ENCODE measurements at regions not wholly inside any gene's neighbourhood (a gene's known extent, or its start where the extent isn't known, plus 50 kb on each side); places are given as distances from the start of the nearest gene placed in this dataset.
"Not testable (repeated sequence)": the region's sequence is repeated elsewhere in the genome, so short reads cannot be mapped to it uniquely, and the experiment has no call there.

- no peak overlapping the region for H3K27ac ChIP-seq
- no peak for DNase-seq (ENCODE audit: low read depth, low spot score)
These were observed 1416.0 kb downstream of the EFNA5 start for GRCh38 chr5:106254784-106255183.

DNA sequence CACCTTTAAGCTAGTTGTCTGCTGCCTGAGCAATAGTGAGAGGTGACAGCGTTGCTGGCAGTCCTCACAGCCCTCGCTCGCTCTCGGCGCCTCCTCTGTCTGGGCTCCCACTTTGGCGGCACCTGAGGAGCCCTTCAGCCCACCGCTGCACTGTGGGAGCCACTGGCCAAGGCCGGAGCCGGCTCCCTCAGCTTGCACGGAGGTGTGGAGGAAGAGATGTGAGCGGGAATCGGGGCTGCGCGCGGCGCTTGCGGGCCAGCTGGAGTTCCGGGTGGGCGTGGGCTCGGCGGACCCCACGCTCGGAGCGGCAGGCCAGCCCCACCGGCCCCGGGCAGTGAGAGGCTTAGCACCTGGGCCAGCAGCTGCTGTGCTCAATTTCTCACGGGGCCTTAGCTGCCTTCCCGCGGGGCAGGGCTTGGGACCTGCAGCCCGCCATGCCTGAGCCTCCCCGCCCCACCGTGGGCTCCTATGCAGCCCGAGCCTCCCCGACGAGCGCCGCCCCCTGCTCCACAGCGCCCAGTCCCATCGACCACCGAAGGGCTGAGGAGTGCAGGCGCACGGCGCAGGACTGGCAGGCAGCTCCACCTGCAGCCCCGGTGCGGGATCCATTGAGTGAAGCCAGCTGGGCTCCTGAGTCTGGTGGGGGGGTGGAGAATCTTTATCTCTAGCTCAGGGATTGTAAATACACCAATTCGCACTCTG, 1424.5 kb downstream of the EFNA5 start:
- not testable (repeated sequence) for DNase-seq (ENCODE audit: low read depth, low spot score); H3K27ac ChIP-seq

DNA sequence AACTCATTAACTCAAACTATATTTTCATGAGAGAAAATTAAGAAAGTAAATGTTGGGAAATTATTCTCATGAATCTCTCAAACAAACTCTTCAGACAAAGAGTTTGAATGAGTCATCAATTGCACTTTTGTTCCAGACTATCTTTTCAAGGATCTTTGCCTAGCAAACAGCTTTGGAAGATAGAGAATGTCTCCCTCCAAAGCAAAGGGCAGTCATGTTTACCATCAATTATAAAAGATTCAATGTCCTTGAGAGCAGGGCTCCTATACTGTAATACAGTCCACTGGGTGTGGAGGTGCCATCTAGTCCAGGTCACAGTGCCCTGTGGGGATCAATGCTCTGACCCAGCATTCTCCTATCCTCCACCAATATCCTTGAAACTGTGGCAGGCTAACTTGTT, 1429.3 kb downstream of the EFNA5 start:
- DNase-seq (ENCODE audit: low read depth, low spot score): no peak
- H3K27ac ChIP-seq: no peak overlapping the region

DNA sequence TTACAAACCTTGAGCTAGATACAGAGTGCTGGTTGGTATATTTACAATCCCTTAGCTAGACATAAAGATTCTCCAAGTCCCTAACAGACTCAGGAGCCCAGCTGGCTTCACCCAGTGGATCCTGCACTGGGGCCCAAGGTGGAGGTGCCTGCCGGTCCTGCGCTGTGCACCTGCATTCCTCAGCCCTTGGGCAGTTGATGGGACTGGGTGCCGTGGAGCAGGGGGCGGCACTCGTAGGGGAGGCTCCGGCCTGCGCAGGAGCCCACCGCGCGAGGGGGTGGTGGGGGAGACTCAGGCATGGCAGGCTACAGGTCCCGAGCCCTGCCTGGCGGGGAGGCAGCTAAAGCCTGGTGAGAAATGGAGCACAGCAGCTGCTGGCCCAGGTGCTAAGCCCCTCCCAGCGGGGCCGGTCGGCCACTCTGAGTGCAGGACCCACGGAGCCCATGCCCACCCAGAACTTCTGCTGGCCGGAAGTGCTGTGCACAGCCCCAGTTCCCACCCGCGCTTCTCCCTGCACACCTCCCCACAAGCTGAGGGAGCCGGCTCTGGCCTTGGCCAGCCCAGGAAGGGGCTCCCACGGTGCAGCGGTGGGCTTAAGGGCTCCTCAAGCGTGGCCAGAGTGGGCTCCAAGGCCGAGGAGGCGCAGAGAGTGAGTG, 1464.7 kb downstream of the EFNA5 start:
- H3K27ac ChIP-seq: no peak overlapping the region
- no peak for DNase-seq (ENCODE audit: low read depth, low spot score)

DNA sequence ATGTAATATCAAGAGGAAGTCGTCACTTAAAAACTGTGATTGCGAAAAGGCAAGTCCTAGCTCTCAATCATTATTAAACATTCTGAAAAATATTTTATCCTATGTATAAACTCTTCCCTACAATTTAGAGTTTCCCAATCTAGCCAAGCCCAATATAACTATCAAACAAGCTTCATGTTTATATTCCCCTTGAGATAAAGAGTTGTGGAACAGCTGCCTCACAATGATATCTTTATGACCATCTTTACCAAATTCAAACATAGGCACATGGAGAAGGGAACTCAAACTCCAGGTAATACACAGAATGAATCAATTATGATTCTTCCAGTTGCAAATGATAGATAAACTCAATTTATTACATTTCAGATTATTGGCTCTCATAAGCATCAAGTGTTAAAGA, 1468.7 kb downstream of the EFNA5 start:
- H3K27ac ChIP-seq: no peak overlapping the region
- DNase-seq (ENCODE audit: low read depth, low spot score): no peak

- no peak overlapping the region for H3K27ac ChIP-seq
- no peak for DNase-seq (ENCODE audit: low read depth, low spot score)
These were observed 1469.8 kb downstream of the EFNA5 start for GRCh38 chr5:106200971-106201370.

DNA sequence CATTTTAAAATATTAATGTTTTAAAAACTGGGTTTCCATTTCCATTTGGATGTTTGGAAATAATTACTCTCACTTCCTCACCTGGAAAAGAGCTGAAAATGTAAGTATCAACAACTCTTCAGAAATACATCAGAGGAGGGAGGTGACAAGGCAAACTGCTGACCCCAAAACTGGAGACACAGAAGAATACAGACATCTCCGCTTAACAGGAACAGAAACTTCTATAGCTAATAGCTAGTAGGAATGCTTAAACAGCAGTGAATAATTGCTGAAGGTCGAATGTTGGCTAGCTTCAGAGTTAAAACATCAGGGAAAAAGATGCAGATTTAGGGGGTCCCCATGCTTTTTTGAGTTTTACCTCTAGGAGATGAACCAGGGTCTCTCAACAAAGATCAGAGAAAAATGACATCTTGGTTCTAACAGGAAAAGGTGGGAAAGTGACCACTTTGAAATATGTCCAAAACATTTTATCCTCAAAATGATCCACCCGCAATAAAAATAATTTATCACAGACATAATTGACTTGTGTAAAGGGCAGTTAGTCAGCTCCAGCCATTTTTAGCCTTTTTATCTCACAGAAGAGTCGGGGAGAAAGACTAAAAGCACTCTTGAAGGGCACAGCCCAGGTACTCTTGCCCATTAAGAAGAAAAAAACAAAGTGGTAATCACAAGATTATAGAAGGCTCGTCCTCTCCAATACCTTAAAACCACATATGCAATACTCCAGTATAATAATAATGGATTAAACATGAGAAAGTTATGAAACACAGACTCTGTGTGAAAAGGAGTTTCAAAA, 1474.9 kb downstream of the EFNA5 start:
- no peak overlapping the region for H3K27ac ChIP-seq

DNA sequence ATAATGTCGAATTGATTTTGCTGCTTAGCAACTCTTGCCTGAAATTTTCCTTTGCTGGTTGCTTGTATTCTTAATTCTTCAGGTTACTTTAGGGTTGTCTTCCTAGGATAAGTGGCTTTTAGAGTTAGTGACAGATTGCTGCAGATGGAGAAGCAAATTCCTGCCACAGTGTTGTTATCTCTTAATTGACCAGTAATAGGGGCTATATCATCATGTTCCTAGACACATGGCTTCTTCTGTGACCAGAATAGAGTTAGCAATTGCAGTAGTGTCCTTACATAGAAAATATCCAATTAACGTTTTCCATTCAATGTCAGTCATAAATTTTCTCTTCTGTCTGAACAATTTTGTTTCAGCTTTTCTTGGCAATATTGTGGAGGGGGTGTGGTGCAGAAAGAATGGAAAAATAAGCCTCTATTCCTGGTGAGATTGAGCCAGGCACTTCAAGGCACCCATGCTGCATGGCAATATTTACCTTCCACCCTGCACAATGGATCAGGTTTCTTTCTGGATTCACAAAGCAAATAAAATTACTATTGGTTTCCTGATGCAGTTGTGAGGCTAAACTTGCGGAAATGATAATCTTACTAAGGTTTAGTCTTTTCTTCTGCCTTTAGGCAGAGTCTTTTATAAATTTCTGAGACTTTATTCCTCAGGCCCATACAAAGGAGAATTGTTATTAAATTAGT, 1481.5 kb downstream of the EFNA5 start:
- no peak overlapping the region for H3K27ac ChIP-seq
- DNase-seq (ENCODE audit: low read depth, low spot score): no peak

More for the DNA sequence above, 1474.9 kb downstream of the EFNA5 start:
- DNase-seq (ENCODE audit: low read depth, low spot score): no peak

DNA sequence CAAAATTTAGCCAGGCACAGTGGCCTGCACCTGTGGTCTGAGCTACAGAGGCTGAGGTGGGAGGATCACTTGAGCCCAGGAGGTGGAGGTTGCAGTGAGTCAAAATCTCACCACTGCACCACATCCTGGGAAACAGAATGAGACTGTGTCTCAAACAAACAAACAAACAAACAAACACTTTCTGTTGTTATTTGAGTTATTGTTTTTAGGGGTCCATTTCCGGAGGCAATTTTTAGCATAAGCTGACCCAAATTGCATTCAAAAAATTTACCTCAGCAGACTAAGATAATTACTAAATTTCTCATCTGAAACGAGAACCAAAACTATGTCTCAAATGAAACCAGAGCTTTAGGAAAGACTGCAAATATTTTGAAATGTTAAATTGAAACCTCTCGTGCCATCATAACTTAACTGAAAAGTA, 1485.1 kb downstream of the EFNA5 start:
- H3K27ac ChIP-seq: no peak overlapping the region
- no peak for DNase-seq (ENCODE audit: low read depth, low spot score)

- H3K27ac ChIP-seq: no peak overlapping the region
- DNase-seq (ENCODE audit: low read depth, low spot score): peak; percentile 5
These were observed 1495.8 kb downstream of the EFNA5 start for GRCh38 chr5:106174903-106175302.

- no peak for DNase-seq (ENCODE audit: low read depth, low spot score)
- no peak overlapping the region for H3K27ac ChIP-seq
These were observed 1497.8 kb downstream of the EFNA5 start for GRCh38 chr5:106172681-106173532.

- no peak overlapping the region for H3K27ac ChIP-seq
- no peak for DNase-seq (ENCODE audit: low read depth, low spot score)
These were observed 1499.0 kb downstream of the EFNA5 start for GRCh38 chr5:106171708-106172107.

- H3K27ac ChIP-seq: no peak overlapping the region
- DNase-seq (ENCODE audit: low read depth, low spot score): peak; percentile 60
These were observed 1499.6 kb downstream of the EFNA5 start for GRCh38 chr5:106171132-106171531.

DNA sequence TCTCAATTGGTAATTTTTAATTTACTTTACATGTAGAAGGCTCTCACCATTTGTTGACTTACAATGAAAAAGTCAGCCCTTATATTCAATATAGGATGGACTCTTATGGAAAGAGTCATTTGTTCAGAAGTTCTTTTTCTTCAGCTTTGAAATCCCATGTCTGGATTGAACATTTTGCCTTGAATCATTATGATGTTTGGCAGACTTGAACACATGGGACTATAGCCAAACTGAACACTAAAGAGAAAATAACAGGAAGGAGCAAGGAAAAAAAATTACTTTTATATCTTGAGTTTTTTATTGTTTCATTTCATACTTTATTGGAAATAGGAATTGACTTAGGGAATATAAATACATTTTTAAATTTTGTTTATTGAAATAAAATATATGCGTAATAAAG, 1503.0 kb downstream of the EFNA5 start:
- DNase-seq (ENCODE audit: low read depth, low spot score): no peak
- H3K27ac ChIP-seq: no peak overlapping the region

- no peak for DNase-seq (ENCODE audit: low read depth, low spot score)
These were observed 1507.5 kb downstream of the EFNA5 start for GRCh38 chr5:106163233-106163632.

GRCh38 chr5:106159616-106160015, 1511.1 kb downstream of the EFNA5 start:
- H3K27ac ChIP-seq: no peak overlapping the region

More at GRCh38 chr5:106163233-106163632, 1507.5 kb downstream of the EFNA5 start:
- H3K27ac ChIP-seq: no peak overlapping the region

DNA sequence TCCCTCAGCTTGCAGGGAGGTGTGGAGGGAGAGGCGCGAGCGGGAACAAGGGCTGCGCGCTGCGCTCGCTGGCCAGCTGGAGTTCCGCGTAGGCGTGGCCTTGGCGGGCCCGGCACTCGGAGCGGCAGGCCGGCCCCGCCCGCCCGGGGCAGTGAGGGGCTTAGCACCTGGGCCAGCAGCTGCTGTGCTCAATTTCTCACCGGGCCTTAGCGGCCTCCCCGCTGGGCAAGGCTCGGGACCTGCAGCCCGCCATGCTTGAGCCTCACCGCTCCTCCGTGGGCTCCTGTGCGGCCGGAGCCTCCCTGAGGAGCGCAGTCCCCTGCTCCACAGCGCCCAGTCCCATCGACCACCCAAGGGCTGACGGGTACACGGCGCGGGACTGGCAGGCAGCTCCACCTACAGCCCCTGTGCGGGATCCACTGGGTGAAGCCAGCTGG, 1516.4 kb downstream of the EFNA5 start:
- DNase-seq (ENCODE audit: low read depth, low spot score): no peak
- no peak overlapping the region for H3K27ac ChIP-seq

More at GRCh38 chr5:106159616-106160015, 1511.1 kb downstream of the EFNA5 start:
- no peak for DNase-seq (ENCODE audit: low read depth, low spot score)

DNA sequence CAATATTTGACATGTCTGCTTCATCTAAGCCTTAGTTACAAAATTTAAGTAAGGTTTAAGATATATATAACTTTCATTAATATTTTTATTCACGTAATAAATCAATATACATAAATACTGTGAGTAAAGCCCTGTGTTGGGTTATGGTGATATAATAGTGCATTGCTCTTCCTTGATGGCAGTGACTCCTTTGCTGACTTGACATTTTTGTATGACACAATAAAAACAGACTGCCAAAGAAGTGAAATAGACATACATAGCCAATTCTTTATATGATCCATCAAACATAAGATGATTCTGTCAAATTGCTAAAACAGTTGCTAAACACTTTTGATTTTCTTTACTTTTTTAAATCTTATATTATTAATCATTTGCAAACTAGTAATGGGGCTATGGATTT, 1518.2 kb downstream of the EFNA5 start:
- no peak for DNase-seq (ENCODE audit: low read depth, low spot score)
- no peak overlapping the region for H3K27ac ChIP-seq

GRCh38 chr5:106142116-106142515, 1528.6 kb downstream of the EFNA5 start:
- H3K27ac ChIP-seq: no peak overlapping the region
- no peak for DNase-seq (ENCODE audit: low read depth, low spot score)

DNA sequence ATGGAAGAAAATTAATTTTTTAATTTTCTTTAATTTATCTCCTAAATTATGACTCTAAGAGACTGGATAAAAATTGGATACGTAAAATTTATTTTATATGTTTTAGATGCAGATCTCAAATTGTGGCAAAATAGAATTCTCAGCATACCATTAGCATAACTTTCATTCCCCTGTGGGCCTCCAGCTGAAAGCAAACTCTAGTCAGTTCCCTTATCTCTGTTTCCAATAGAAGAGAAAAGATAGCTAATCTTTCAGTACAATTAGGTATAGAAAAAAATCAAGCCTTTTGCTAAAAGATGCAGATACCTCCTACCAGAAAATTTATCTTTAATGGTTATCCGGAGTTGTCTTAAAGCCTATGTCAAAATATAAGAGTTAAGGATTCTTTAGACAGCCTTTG, 1530.6 kb downstream of the EFNA5 start:
- DNase-seq (ENCODE audit: low read depth, low spot score): no peak
- no peak overlapping the region for H3K27ac ChIP-seq
